GM23338 (cell line): ENCODE measurements at regions not wholly inside any gene's neighbourhood (a gene's known extent, or its start where the extent isn't known, plus 50 kb on each side); places are given as distances from the start of the nearest gene placed in this dataset.

Experiments used
- ATAC-seq: fragments of 200-7000 bp; cut with Tn5 transposase; 3 replicates; pipeline ENCODE4 v1.9.1; 2020
- DNase-seq: peaks from one replicate; pipeline ENCODE4 v3.0.0-alpha.2; 2015; ENCODE audit warnings: low spot score
- H2AFZ ChIP-seq: fragments of 200-600 bp; sonication (generic); 2 replicates; pipeline ENCODE4 v1.8.0; 2016; ENCODE audit warnings: antibody characterized with exemption, mild to moderate bottlenecking, moderate library complexity
- H3F3A ChIP-seq: fragments of 200-600 bp; sonication (generic); replicated peaks from 2 replicates; pipeline ENCODE4 v1.8.0; 2017; ENCODE audit warnings: antibody characterized with exemption, mixed run types, low read depth
- H3K27ac ChIP-seq: fragments of 200-600 bp; sonication (generic); 2 replicates; pipeline ENCODE4 v1.6.1; 2016; ENCODE audit warnings: low read depth
- H3K27me3 ChIP-seq: fragments of 200-600 bp; sonication (generic); 2 replicates; pipeline ENCODE4 v1.8.0; 2016; ENCODE audit warnings: mild to moderate bottlenecking, mixed run types, moderate library complexity; ENCODE audit not compliant: insufficient read depth
- H3K36me3 ChIP-seq: fragments of 200-600 bp; sonication (generic); 2 replicates; pipeline ENCODE4 v1.8.0; 2016; ENCODE audit warnings: mild to moderate bottlenecking; ENCODE audit not compliant: insufficient read depth
- H3K4me1 ChIP-seq: fragments of 200-600 bp; sonication (generic); 2 replicates; pipeline ENCODE4 v1.8.0; 2016; ENCODE audit warnings: mild to moderate bottlenecking, moderate library complexity; ENCODE audit not compliant: insufficient read depth
- H3K4me2 ChIP-seq: fragments of 200-600 bp; sonication (generic); 2 replicates; pipeline ENCODE4 v1.7.1; 2017; ENCODE audit warnings: mixed run types
- H3K4me3 ChIP-seq: fragments of 200-600 bp; sonication (generic); 2 replicates; pipeline ENCODE4 v1.6.1; 2016; ENCODE audit warnings: mixed run types
- H3K79me2 ChIP-seq: fragments of 200-600 bp; sonication (generic); replicated peaks from 2 replicates; pipeline ENCODE4 v1.8.0; 2017; ENCODE audit warnings: mild to moderate bottlenecking; ENCODE audit not compliant: insufficient read depth
- H3K9me2 ChIP-seq: fragments of 200-600 bp; sonication (generic); 2 replicates; pipeline ENCODE4 v1.8.0; 2017; ENCODE audit not compliant: insufficient read depth
- H4K20me1 ChIP-seq: fragments of 200-600 bp; sonication (generic); replicated peaks from 2 replicates; pipeline ENCODE4 v1.8.0; 2017; ENCODE audit warnings: mild to moderate bottlenecking; ENCODE audit not compliant: insufficient read depth
- H3K27ac Mint-ChIP-seq: 2 replicates; pipeline ENCODE4 v1.8.0; 2020; ENCODE audit warnings: inconsistent platforms, mild to moderate bottlenecking, moderate library complexity, mixed read lengths
- H3K27me3 Mint-ChIP-seq: 3 replicates; pipeline ENCODE4 v1.8.0; 2022; ENCODE audit warnings: low read depth, mild to moderate bottlenecking, moderate library complexity, mixed read lengths, inconsistent platforms; ENCODE audit not compliant: insufficient read depth, poor library complexity
- H3K36me3 Mint-ChIP-seq: 3 replicates; pipeline ENCODE4 v1.8.0; 2021; ENCODE audit warnings: low read depth, mild to moderate bottlenecking, inconsistent platforms, moderate library complexity, mixed read lengths
- H3K4me1 Mint-ChIP-seq: 3 replicates; pipeline ENCODE4 v1.8.0; 2020; ENCODE audit warnings: mild to moderate bottlenecking, inconsistent platforms, mixed read lengths
- H3K4me3 Mint-ChIP-seq: 3 replicates; pipeline ENCODE4 v1.8.0; 2021; ENCODE audit warnings: moderate library complexity, mild to moderate bottlenecking, inconsistent platforms, mixed read lengths
- H3K9me3 Mint-ChIP-seq: 3 replicates; pipeline ENCODE4 v1.8.0; 2020; ENCODE audit warnings: moderate library complexity, mild to moderate bottlenecking, inconsistent platforms, mixed read lengths
- CREB1 ChIP-seq: fragments of 250-450 bp; sonication (Bioruptor Pico); IDR thresholded peaks from 2 replicates; pipeline ENCODE4 v1.5.0; 2020; ENCODE audit warnings: low read depth, mild to moderate bottlenecking, moderate library complexity
- CTCF ChIP-seq, 2 experiments: fragments of 200-600 bp in 1 of 2; sonication (generic) in 1 of 2; conservative IDR thresholded peaks; 2 replicates each; pipeline versions ENCODE4 v1.5.1 to v1.6.1; 2016 to 2017; ENCODE audit warnings: antibody characterized with exemption in 2 of 2, low read depth in 2 of 2, mild to moderate bottlenecking in 2 of 2, moderate library complexity in 1 of 2
- EZH2 ChIP-seq: fragments of 200-600 bp; sonication (generic); IDR thresholded peaks from one replicate; pipeline ENCODE4 v1.8.0; 2017; ENCODE audit warnings: antibody characterized with exemption, mild to moderate bottlenecking, low read depth; ENCODE audit not compliant: unreplicated experiment
- EZH2phosphoT487 ChIP-seq: fragments of 200-600 bp; sonication (generic); IDR thresholded peaks from one replicate; pipeline ENCODE4 v1.8.1; 2018; ENCODE audit warnings: antibody characterized with exemption; ENCODE audit not compliant: unreplicated experiment
- JUNB ChIP-seq: IDR thresholded peaks from one replicate; pipeline ENCODE4 v1.6.1; 2016; ENCODE audit warnings: antibody characterized with exemption; ENCODE audit not compliant: unreplicated experiment
- NANOG ChIP-seq: IDR thresholded peaks from 2 replicates; pipeline ENCODE4 v1.6.1; 2016; ENCODE audit warnings: antibody characterized with exemption, borderline replicate concordance
- POLR2AphosphoS5 ChIP-seq: IDR thresholded peaks from 2 replicates; pipeline ENCODE4 v1.6.1; 2016; ENCODE audit warnings: antibody characterized with exemption, low read depth
- REST ChIP-seq: IDR thresholded peaks from one replicate; pipeline ENCODE4 v1.6.1; 2018; ENCODE audit warnings: antibody characterized with exemption; ENCODE audit not compliant: unreplicated experiment
- STAT1 ChIP-seq: IDR thresholded peaks from one replicate; pipeline ENCODE4 v1.6.1; 2016; ENCODE audit warnings: antibody characterized with exemption; ENCODE audit not compliant: unreplicated experiment
- ZNF114 ChIP-seq: fragments of 250-450 bp; sonication (Bioruptor Pico); IDR thresholded peaks from 2 replicates; pipeline ENCODE4 v1.5.0; 2020; ENCODE audit warnings: mild to moderate bottlenecking, moderate library complexity
- ZNF331 ChIP-seq: fragments of 250-450 bp; sonication (Bioruptor Pico); IDR thresholded peaks from 2 replicates; pipeline ENCODE4 v1.5.0; 2020; ENCODE audit warnings: low read depth, mild to moderate bottlenecking, moderate library complexity
- TF ChIP-seq, protein P1 (sequence below): fragments of 250-450 bp; sonication (Bioruptor Pico); IDR thresholded peaks from 2 replicates; pipeline ENCODE4 v1.5.0; 2020; ENCODE audit warnings: mild to moderate bottlenecking, moderate library complexity

- Mint-ChIP-seq H3K4me1 (peaks cover 17% of the 10 kb centered on the region), H3K9me3 (no peaks in the 10 kb centered on the region; the same call in 2 of the 3 replicates), H3K27ac (no peak overlapping the region), H3K27me3 (no peaks in the 10 kb centered on the region), H3K4me3 (no peak overlapping the region), H3K36me3 (no peaks in the 10 kb centered on the region)
- Histone ChIP-seq H3K27ac (no peak overlapping the region), H3K36me3 (no peaks in the 10 kb centered on the region), H2AFZ (no peak overlapping the region), H3K4me2 (no peak overlapping the region), H4K20me1 (no peaks in the 10 kb centered on the region), H3F3A (no peaks in the 10 kb centered on the region), H3K9me2 (0 out of 2 replicates have a peak, but pooled peaks cover 6% of the 10 kb centered on the region), H3K79me2 (no peaks in the 10 kb centered on the region), H3K27me3 (no peaks in the 10 kb centered on the region), H3K4me3 (no peak overlapping the region), H3K4me1 (peaks cover 21% of the 10 kb centered on the region)
- DNase-seq (no peak), ATAC-seq (no peak)
- TF ChIP-seq EZH2phosphoT487: no peak
- TF ChIP-seq POLR2AphosphoS5: no peak
Observed at GRCh38 chr4:100842856-100843255, 325.0 kb upstream of the EMCN start.

DNA sequence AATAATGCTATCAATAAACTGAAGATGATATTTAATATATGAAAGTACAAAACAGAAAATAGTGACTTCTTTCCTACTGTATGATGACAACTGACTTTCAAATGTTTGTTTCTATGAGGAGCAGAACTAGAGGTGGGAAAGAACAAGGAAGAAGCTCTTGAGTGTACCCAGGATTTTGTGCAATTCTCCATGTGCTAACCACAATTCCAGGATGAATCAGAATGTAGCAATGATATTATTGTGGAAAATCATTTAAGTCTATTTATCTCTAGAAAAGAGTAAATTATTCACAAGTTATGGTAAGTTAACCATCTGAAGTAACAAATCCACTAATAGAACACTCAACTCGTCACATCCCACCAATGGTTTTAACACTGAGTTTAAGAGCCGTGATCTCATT lies 324.1 kb upstream of the EMCN start:
- no peaks in the 10 kb centered on the region for H4K20me1 ChIP-seq
- no peaks in the 10 kb centered on the region for H3F3A ChIP-seq
- H3K4me3 Mint-ChIP-seq: no peak overlapping the region
- no peak overlapping the region for H3K4me2 ChIP-seq
- DNase-seq (no peak), ATAC-seq (no peak)
- peaks cover 21% of the 10 kb centered on the region for H3K4me1 Mint-ChIP-seq
- no peak overlapping the region for H3K4me3 ChIP-seq
- H3K36me3 Mint-ChIP-seq: no peaks in the 10 kb centered on the region
- no peaks in the 10 kb centered on the region for H3K79me2 ChIP-seq
- H2AFZ ChIP-seq: no peak overlapping the region
- no peaks in the 10 kb centered on the region; the same call in 2 of the 3 replicates for H3K9me3 Mint-ChIP-seq
- H3K4me1 ChIP-seq: peaks cover 29% of the 10 kb centered on the region
- no peak overlapping the region for H3K27ac ChIP-seq
- no peaks in the 10 kb centered on the region for H3K36me3 ChIP-seq
- H3K27me3 ChIP-seq: no peaks in the 10 kb centered on the region
- no peaks in the 10 kb centered on the region for H3K27me3 Mint-ChIP-seq
- H3K9me2 ChIP-seq: 0 out of 2 replicates have a peak, but pooled peaks cover 8% of the 10 kb centered on the region
- no peak overlapping the region for H3K27ac Mint-ChIP-seq
- TF ChIP-seq CTCF (conservative IDR thresholded peaks at IDR 0.05; ENCODE audit: low read depth in 2 of 2) (no peak), NANOG (no peak), STAT1 (no peak), CREB1 (no peak), EZH2 (no peak), REST (no peak), ZNF331 (CRISPR knock-in tag) (no peak), JUNB (no peak), EZH2phosphoT487 (no peak), ZNF114 (no peak)
- TF ChIP-seq, protein P1, sequence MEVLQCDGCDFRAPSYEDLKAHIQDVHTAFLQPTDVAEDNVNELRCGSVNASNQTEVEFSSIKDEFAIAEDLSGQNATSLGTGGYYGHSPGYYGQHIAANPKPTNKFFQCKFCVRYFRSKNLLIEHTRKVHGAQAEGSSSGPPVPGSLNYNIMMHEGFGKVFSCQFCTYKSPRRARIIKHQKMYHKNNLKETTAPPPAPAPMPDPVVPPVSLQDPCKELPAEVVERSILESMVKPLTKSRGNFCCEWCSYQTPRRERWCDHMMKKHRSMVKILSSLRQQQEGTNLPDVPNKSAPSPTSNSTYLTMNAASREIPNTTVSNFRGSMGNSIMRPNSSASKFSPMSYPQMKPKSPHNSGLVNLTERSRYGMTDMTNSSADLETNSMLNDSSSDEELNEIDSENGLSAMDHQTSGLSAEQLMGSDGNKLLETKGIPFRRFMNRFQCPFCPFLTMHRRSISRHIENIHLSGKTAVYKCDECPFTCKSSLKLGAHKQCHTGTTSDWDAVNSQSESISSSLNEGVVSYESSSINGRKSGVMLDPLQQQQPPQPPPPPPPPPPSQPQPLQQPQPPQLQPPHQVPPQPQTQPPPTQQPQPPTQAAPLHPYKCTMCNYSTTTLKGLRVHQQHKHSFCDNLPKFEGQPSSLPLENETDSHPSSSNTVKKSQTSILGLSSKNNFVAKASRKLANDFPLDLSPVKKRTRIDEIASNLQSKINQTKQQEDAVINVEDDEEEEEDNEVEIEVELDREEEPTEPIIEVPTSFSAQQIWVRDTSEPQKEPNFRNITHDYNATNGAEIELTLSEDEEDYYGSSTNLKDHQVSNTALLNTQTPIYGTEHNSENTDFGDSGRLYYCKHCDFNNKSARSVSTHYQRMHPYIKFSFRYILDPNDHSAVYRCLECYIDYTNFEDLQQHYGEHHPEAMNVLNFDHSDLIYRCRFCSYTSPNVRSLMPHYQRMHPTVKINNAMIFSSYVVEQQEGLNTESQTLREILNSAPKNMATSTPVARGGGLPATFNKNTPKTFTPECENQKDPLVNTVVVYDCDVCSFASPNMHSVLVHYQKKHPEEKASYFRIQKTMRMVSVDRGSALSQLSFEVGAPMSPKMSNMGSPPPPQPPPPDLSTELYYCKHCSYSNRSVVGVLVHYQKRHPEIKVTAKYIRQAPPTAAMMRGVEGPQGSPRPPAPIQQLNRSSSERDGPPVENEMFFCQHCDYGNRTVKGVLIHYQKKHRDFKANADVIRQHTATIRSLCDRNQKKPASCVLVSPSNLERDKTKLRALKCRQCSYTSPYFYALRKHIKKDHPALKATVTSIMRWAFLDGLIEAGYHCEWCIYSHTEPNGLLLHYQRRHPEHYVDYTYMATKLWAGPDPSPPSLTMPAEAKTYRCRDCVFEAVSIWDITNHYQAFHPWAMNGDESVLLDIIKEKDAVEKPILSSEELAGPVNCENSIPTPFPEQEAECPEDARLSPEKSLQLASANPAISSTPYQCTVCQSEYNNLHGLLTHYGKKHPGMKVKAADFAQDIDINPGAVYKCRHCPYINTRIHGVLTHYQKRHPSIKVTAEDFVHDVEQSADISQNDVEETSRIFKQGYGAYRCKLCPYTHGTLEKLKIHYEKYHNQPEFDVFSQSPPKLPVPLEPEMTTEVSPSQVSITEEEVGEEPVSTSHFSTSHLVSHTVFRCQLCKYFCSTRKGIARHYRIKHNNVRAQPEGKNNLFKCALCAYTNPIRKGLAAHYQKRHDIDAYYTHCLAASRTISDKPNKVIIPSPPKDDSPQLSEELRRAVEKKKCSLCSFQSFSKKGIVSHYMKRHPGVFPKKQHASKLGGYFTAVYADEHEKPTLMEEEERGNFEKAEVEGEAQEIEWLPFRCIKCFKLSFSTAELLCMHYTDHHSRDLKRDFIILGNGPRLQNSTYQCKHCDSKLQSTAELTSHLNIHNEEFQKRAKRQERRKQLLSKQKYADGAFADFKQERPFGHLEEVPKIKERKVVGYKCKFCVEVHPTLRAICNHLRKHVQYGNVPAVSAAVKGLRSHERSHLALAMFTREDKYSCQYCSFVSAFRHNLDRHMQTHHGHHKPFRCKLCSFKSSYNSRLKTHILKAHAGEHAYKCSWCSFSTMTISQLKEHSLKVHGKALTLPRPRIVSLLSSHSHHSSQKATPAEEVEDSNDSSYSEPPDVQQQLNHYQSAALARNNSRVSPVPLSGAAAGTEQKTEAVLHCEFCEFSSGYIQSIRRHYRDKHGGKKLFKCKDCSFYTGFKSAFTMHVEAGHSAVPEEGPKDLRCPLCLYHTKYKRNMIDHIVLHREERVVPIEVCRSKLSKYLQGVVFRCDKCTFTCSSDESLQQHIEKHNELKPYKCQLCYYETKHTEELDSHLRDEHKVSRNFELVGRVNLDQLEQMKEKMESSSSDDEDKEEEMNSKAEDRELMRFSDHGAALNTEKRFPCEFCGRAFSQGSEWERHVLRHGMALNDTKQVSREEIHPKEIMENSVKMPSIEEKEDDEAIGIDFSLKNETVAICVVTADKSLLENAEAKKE (CRISPR knock-in tag): no peak
